ENCODE measurements at regions not wholly inside any gene's neighbourhood (a gene's known extent, or its start where the extent isn't known, plus 50 kb on each side); places are given as distances from the start of the nearest gene placed in this dataset.

- Histone ChIP-seq H3K36me3 (ENCODE audit: control insufficient read depth, insufficient read depth, low read length) (no peaks in the 10 kb centered on the region), H3K27ac (ENCODE audit: low read depth, low read length) (no peak overlapping the region), H3K9me3 (ENCODE audit: control insufficient read depth, low read length) (no peaks in the 10 kb centered on the region), H3K27me3 (ENCODE audit: control insufficient read depth, insufficient read depth, low read length, poor library complexity, severe bottlenecking) (no peaks in the 10 kb centered on the region), H3K4me1 (ENCODE audit: control insufficient read depth, insufficient read depth, low read length) (no peaks in the 10 kb centered on the region), H3K4me3 (ENCODE audit: low read length) (no peak overlapping the region), H3K9ac (ENCODE audit: extremely low read depth, low read length, poor library complexity, severe bottlenecking) (no peak overlapping the region)
- no peaks in the 10 kb centered on the region for H3K27me3 Mint-ChIP-seq (ENCODE audit: insufficient read depth)
- no peak for DNase-seq
- no peak overlapping the region for H3K4me3 Mint-ChIP-seq
- H3K4me1 Mint-ChIP-seq = no peaks in the 10 kb centered on the region
- H3K27ac Mint-ChIP-seq = no peak overlapping the region
- 89 to 95% methylated on average over 2 to 5 of the region's 5 CpGs for WGBS, 2 experiments (ENCODE audit: insufficient coverage in 1 of 2, insufficient read length in 1 of 2)
- H3K36me3 Mint-ChIP-seq (ENCODE audit: low read depth) = no peaks in the 10 kb centered on the region
- H3K9me3 Mint-ChIP-seq = no peaks in the 10 kb centered on the region
- no peak for TF ChIP-seq CTCF (conservative IDR thresholded peaks at IDR 0.05)
These were observed 828.4 kb upstream of the SLC10A2 start for GRCh38 chr13:103894626-103895025.

GRCh38 chr13:103884101-103884723, 818.0 kb upstream of the SLC10A2 start:
- Mint-ChIP-seq H3K27ac (no peak overlapping the region), H3K9me3 (no peaks in the 10 kb centered on the region), H3K4me1 (peaks cover 20% of the 10 kb centered on the region), H3K4me3 (no peak overlapping the region), H3K36me3 (ENCODE audit: low read depth) (no peaks in the 10 kb centered on the region), H3K27me3 (ENCODE audit: insufficient read depth) (no peaks in the 10 kb centered on the region)
- no peak overlapping the region for H3K9ac ChIP-seq (ENCODE audit: extremely low read depth, low read length, poor library complexity, severe bottlenecking)
- DNase-seq = no peak
- TF ChIP-seq CTCF (conservative IDR thresholded peaks at IDR 0.05) = no peak
- WGBS, 2 experiments (ENCODE audit: insufficient coverage in 1 of 2, insufficient read length in 1 of 2) = 71 to 100% methylated on average over 1 to 5 of the region's 7 CpGs
- H3K36me3 ChIP-seq (ENCODE audit: control insufficient read depth, insufficient read depth, low read length) = no peaks in the 10 kb centered on the region
- no peak overlapping the region for H3K4me3 ChIP-seq (ENCODE audit: low read length)
- H3K27ac ChIP-seq (ENCODE audit: low read depth, low read length) = no peak overlapping the region
- H3K27me3 ChIP-seq (ENCODE audit: control insufficient read depth, insufficient read depth, low read length, poor library complexity, severe bottlenecking) = no peaks in the 10 kb centered on the region
- H3K9me3 ChIP-seq (ENCODE audit: control insufficient read depth, low read length) = no peaks in the 10 kb centered on the region
- peaks cover 6% of the 10 kb centered on the region for H3K4me1 ChIP-seq (ENCODE audit: control insufficient read depth, insufficient read depth, low read length)

- no peak overlapping the region for H3K27ac Mint-ChIP-seq
These were observed 817.5 kb upstream of the SLC10A2 start for GRCh38 chr13:103883698-103884097.

More at GRCh38 chr13:103883698-103884097, 817.5 kb upstream of the SLC10A2 start:
- Histone ChIP-seq H3K4me1 (ENCODE audit: control insufficient read depth, insufficient read depth, low read length) (peaks cover 6% of the 10 kb centered on the region), H3K36me3 (ENCODE audit: control insufficient read depth, insufficient read depth, low read length) (no peaks in the 10 kb centered on the region), H3K27ac (ENCODE audit: low read depth, low read length) (no peak overlapping the region), H3K9me3 (ENCODE audit: control insufficient read depth, low read length) (no peaks in the 10 kb centered on the region), H3K27me3 (ENCODE audit: control insufficient read depth, insufficient read depth, low read length, poor library complexity, severe bottlenecking) (no peaks in the 10 kb centered on the region), H3K9ac (ENCODE audit: extremely low read depth, low read length, poor library complexity, severe bottlenecking) (no peak overlapping the region), H3K4me3 (ENCODE audit: low read length) (no peak overlapping the region)
- Mint-ChIP-seq H3K36me3 (ENCODE audit: low read depth) (no peaks in the 10 kb centered on the region), H3K9me3 (no peaks in the 10 kb centered on the region), H3K4me3 (no peak overlapping the region), H3K4me1 (peaks cover 20% of the 10 kb centered on the region), H3K27me3 (ENCODE audit: insufficient read depth) (no peaks in the 10 kb centered on the region)
- 95 to 98% methylated on average over 8 of the region's 8 CpGs for WGBS, 2 experiments (ENCODE audit: insufficient coverage in 1 of 2, insufficient read length in 1 of 2)
- DNase-seq = no peak
- no peak for TF ChIP-seq CTCF (conservative IDR thresholded peaks at IDR 0.05)

Data from endodermal cell (in vitro differentiated cells).